GM18505 (cell line): ENCODE measurements at regions not wholly inside any gene's neighbourhood (a gene's known extent, or its start where the extent isn't known, plus 50 kb on each side); places are given as distances from the start of the nearest gene placed in this dataset.

Source experiments
- ATAC-seq: cut with Tn5 transposase; IDR thresholded peaks from one replicate; pipeline ENCODE4 v1.9.1; 2021; ENCODE audit not compliant: unreplicated experiment
- POLR2A ChIP-seq: IDR thresholded peaks from 4 replicates; pipeline ENCODE4 v1.6.1; 2011; ENCODE audit warnings: borderline replicate concordance; ENCODE audit not compliant: insufficient read depth, insufficient read length; ENCODE audit errors: extremely low read depth

GRCh38 chr1:157247005-157247763 is 109.0 kb upstream of the ETV3 start:
- TF ChIP-seq POLR2A, result no peak
- no peak for ATAC-seq

GRCh38 chr1:157245823-157246222 is 107.6 kb upstream of the ETV3 start:
- ATAC-seq, result no peak
- TF ChIP-seq POLR2A, result no peak

- ATAC-seq, result no peak
- no peak for TF ChIP-seq POLR2A
Measured at GRCh38 chr1:157241185-157241538, 103.0 kb upstream of the ETV3 start.

- ATAC-seq, result no peak
- no peak for TF ChIP-seq POLR2A
Measured at GRCh38 chr1:157240495-157241184, 102.4 kb upstream of the ETV3 start.

GRCh38 chr1:157239936-157240335 is 101.7 kb upstream of the ETV3 start:
- TF ChIP-seq POLR2A, result no peak
- ATAC-seq, result no peak

GRCh38 chr1:157238585-157238984 is 100.4 kb upstream of the ETV3 start:
- no peak for TF ChIP-seq POLR2A
- no peak for ATAC-seq

GRCh38 chr1:157237981-157238380 is 99.8 kb upstream of the ETV3 start:
- ATAC-seq, result no peak
- TF ChIP-seq POLR2A, result no peak

GRCh38 chr1:157237522-157237921 is 99.3 kb upstream of the ETV3 start:
- no peak for ATAC-seq
- TF ChIP-seq POLR2A, result no peak

- no peak for ATAC-seq
- TF ChIP-seq POLR2A, result no peak
Measured at GRCh38 chr1:157236072-157236471, 97.9 kb upstream of the ETV3 start.

- no peak for ATAC-seq
- TF ChIP-seq POLR2A, result no peak
Measured at GRCh38 chr1:157235307-157235706, 97.1 kb upstream of the ETV3 start.

- no peak for TF ChIP-seq POLR2A
- ATAC-seq, result no peak
Measured at GRCh38 chr1:157234705-157235273, 96.6 kb upstream of the ETV3 start.

GRCh38 chr1:157233131-157233530 is 94.9 kb upstream of the ETV3 start:
- no peak for TF ChIP-seq POLR2A
- ATAC-seq, result no peak

GRCh38 chr1:157231846-157232525 is 93.8 kb upstream of the ETV3 start:
- no peak for TF ChIP-seq POLR2A
- ATAC-seq, result no peak
